PC-9 (cell line): ENCODE measurements at regions not wholly inside any gene's neighbourhood (a gene's known extent, or its start where the extent isn't known, plus 50 kb on each side); places are given as distances from the start of the nearest gene placed in this dataset.
A peak's percentile ranks its signal among the peaks of the same experiment; 100 is the strongest.

Source experiments
- BruUV-seq: library from RNA; stranded (reverse); fragments of 400-500 nt; replicated peaks from 2 replicates; lab custom pipeline; 2021; lab: Mats Ljungman, UMichigan
- CTCF ChIA-PET: fragments of 300-600 bp; sonication (Branson Sonifier 250); formaldehyde crosslinking; loops from one replicate; lab custom pipeline; 2022; ENCODE audit warnings: antibody characterized with exemption; lab: Charles Lee
- POLR2A ChIA-PET: fragments of 300-600 bp; sonication (Branson Sonifier 250); formaldehyde crosslinking; loops from one replicate; lab custom pipeline; 2022; ENCODE audit warnings: antibody characterized with exemption; ENCODE audit not compliant: unreplicated experiment; lab: Charles Lee
- DNase-seq, 2 experiments: peaks; one replicate each; pipeline versions ENCODE4 v3.0.0 to v3.0.0-alpha.2; 2015 to 2022; ENCODE audit warnings: mixed read lengths in 1 of 2
- H2AFZ ChIP-seq: fragments of 200-600 bp; sonication (generic); 2 replicates; pipeline ENCODE4 v1.8.1; 2017; ENCODE audit warnings: antibody characterized with exemption
- H3F3A ChIP-seq: fragments of 200-600 bp; sonication (generic); 2 replicates; pipeline ENCODE4 v1.8.1; 2017; ENCODE audit warnings: antibody characterized with exemption, mild to moderate bottlenecking, low read depth; ENCODE audit not compliant: insufficient read depth
- H3K27ac ChIP-seq: fragments of 200-600 bp; sonication (generic); 2 replicates; pipeline ENCODE4 v1.6.1; 2016; ENCODE audit warnings: mixed run types
- H3K27me3 ChIP-seq: fragments of 200-600 bp; sonication (generic); 2 replicates; pipeline ENCODE4 v1.6.1; 2016; ENCODE audit warnings: low read depth, mixed run types; ENCODE audit not compliant: insufficient read depth
- H3K36me3 ChIP-seq: fragments of 200-600 bp; sonication (generic); 2 replicates; pipeline ENCODE4 v1.6.1; 2016; ENCODE audit warnings: low read depth, mixed run types
- H3K4me1 ChIP-seq: fragments of 200-600 bp; sonication (generic); replicated peaks from 2 replicates; pipeline ENCODE4 v1.6.1; 2016; ENCODE audit warnings: mixed run types; ENCODE audit not compliant: insufficient read depth
- H3K4me2 ChIP-seq: fragments of 200-600 bp; sonication (generic); 2 replicates; pipeline ENCODE4 v1.6.1; 2017; ENCODE audit warnings: mixed run types
- H3K4me3 ChIP-seq: fragments of 200-600 bp; sonication (generic); 2 replicates; pipeline ENCODE4 v1.6.1; 2016; ENCODE audit warnings: mixed run types
- H3K79me2 ChIP-seq: fragments of 200-600 bp; sonication (generic); 2 replicates; pipeline ENCODE4 v1.6.1; 2017; ENCODE audit warnings: low read depth, mixed run types
- H3K9me2 ChIP-seq: fragments of 200-600 bp; sonication (generic); 2 replicates; pipeline ENCODE4 v1.8.1; 2017; ENCODE audit warnings: mild to moderate bottlenecking; ENCODE audit not compliant: insufficient read depth
- H3K9me3 ChIP-seq: fragments of 200-600 bp; sonication (generic); 2 replicates; pipeline ENCODE4 v1.8.1; 2016; ENCODE audit warnings: low read depth; ENCODE audit not compliant: insufficient read depth
- H4K20me1 ChIP-seq: fragments of 200-600 bp; sonication (generic); 2 replicates; pipeline ENCODE4 v1.8.1; 2017; ENCODE audit not compliant: insufficient read depth
- EZH2 ChIP-seq: fragments of 200-600 bp; sonication (generic); IDR thresholded peaks from 2 replicates; pipeline ENCODE4 v1.8.0; 2017; ENCODE audit warnings: antibody characterized with exemption, low read depth
- intact Hi-C: fragments of 100-400 bp; cut with micrococcal nuclease; formaldehyde crosslinking; loops from one replicate; pipeline ENCODE4 v1.10.0; 2022; ENCODE audit not compliant: unreplicated experiment
- TF ChIP-seq, protein P1 (sequence below): fragments of 200-600 bp; sonication (generic); conservative IDR thresholded peaks from 2 replicates; pipeline ENCODE4 v1.6.1; 2017; ENCODE audit warnings: mixed run types, antibody characterized with exemption, mild to moderate bottlenecking, moderate library complexity

DNA sequence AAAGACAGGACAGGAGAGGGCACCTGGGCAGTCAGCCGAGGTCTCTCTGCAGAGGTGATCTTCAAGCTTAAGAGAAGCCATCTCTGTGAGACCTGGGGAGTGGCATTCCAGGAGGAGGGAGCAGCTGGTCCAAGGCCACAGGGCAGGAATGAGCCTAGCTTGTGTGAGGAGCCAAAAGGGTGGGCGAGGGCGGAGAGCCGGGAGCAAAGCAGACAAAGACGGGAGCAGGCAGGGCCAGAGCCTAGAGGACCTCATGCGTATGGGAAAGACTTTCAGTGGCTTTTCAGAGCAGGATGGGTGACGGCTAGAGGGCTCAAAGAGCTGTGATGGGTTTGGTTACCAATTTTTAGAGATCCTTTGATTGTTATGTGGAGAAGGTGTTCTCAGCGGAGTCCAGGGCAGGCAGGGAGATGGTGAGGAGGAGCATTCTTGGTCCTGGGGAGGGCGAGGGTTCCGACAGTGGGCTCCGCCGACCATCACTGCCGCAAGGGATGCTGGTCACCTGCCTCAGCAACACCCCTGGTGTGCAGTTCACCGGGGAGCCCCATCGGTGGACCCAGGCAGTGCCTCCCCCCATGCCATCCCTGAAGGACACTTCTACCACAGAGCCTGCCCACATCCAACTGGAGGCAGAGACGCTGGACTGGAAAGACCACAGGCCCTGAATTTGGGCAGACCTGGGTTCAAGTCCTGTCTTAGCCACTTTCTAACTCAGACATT lies 122.9 kb upstream of the IRF2BP2 start:
- Histone ChIP-seq H3K4me3 (no peak overlapping the region), H3K36me3 (no peaks in the 10 kb centered on the region), H3K79me2 (no peaks in the 10 kb centered on the region), H3K9me3 (no peaks in the 10 kb centered on the region), H3F3A (peaks cover 21% of the 10 kb centered on the region), H4K20me1 (no peaks in the 10 kb centered on the region), H3K4me2 (no peak overlapping the region), H3K27me3 (no peaks in the 10 kb centered on the region), H3K4me1 (peaks cover 31% of the 10 kb centered on the region), H3K9me2 (no peaks in the 10 kb centered on the region), H2AFZ (no peak overlapping the region), H3K27ac (no peak overlapping the region)
- DNase-seq, result no peak
- BruUV-seq, result no TSS peak
- no peak for TF ChIP-seq EZH2
- TF ChIP-seq, protein P1, sequence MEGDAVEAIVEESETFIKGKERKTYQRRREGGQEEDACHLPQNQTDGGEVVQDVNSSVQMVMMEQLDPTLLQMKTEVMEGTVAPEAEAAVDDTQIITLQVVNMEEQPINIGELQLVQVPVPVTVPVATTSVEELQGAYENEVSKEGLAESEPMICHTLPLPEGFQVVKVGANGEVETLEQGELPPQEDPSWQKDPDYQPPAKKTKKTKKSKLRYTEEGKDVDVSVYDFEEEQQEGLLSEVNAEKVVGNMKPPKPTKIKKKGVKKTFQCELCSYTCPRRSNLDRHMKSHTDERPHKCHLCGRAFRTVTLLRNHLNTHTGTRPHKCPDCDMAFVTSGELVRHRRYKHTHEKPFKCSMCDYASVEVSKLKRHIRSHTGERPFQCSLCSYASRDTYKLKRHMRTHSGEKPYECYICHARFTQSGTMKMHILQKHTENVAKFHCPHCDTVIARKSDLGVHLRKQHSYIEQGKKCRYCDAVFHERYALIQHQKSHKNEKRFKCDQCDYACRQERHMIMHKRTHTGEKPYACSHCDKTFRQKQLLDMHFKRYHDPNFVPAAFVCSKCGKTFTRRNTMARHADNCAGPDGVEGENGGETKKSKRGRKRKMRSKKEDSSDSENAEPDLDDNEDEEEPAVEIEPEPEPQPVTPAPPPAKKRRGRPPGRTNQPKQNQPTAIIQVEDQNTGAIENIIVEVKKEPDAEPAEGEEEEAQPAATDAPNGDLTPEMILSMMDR, result no peak
- intact Hi-C loops, result no loop called here
- ChIA-PET CTCF (no interaction called here), POLR2A (no interaction called here)

DNA sequence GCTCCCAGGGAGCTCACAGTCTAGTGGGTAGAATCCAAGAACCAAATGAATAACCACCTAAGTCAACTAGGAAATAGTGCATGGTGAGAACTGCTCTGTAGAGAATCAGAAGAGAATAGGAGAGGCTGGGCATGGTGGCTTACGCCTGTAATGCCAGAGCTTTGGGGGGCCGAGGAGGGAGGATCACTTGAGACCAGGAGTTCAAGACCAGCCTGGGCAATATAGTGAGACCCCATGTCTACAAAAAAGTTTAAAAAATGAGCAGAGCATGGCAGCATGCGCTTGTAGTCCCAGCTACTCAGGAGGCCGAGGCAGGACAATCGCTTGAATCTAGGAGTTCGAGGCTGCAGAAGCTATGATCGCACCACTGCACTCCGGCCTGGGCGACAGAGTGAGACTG lies 122.3 kb upstream of the IRF2BP2 start:
- Histone ChIP-seq H2AFZ (no peak overlapping the region), H3K4me3 (no peak overlapping the region), H3K4me1 (peaks cover 37% of the 10 kb centered on the region), H3K79me2 (no peaks in the 10 kb centered on the region), H3K27ac (peak overlapping the region; percentile 53), H3F3A (peaks cover 21% of the 10 kb centered on the region), H3K9me2 (no peaks in the 10 kb centered on the region), H4K20me1 (no peaks in the 10 kb centered on the region), H3K36me3 (no peaks in the 10 kb centered on the region), H3K4me2 (no peak overlapping the region), H3K9me3 (no peaks in the 10 kb centered on the region), H3K27me3 (no peaks in the 10 kb centered on the region)
- TF ChIP-seq, protein P1, result no peak
- no peak for TF ChIP-seq EZH2
- ChIA-PET POLR2A (no interaction called here), CTCF (no interaction called here)
- intact Hi-C loops, result no loop called here
- no peak for DNase-seq
- no TSS peak for BruUV-seq

- peaks cover 21% of the 10 kb centered on the region for H3F3A ChIP-seq
- H3K9me2 ChIP-seq, result no peaks in the 10 kb centered on the region
- no peaks in the 10 kb centered on the region for H3K79me2 ChIP-seq
- intact Hi-C loops, result no loop called here
- H3K27me3 ChIP-seq, result no peaks in the 10 kb centered on the region
- no peak overlapping the region for H2AFZ ChIP-seq
- no peaks in the 10 kb centered on the region for H4K20me1 ChIP-seq
- no peak overlapping the region for H3K4me3 ChIP-seq
- H3K4me1 ChIP-seq, result peaks cover 43% of the 10 kb centered on the region
- POLR2A ChIA-PET, result no interaction called here
- DNase-seq, result no peak
- H3K36me3 ChIP-seq, result no peaks in the 10 kb centered on the region
- CTCF ChIA-PET, result no interaction called here
- H3K27ac ChIP-seq, result peak overlapping the region; percentile 53
- TF ChIP-seq, protein P1, result no peak
- no peak for TF ChIP-seq EZH2
- H3K9me3 ChIP-seq, result no peaks in the 10 kb centered on the region
- BruUV-seq, result no TSS peak
- H3K4me2 ChIP-seq, result peak overlapping the region; percentile 24
These were observed 121.6 kb upstream of the IRF2BP2 start for GRCh38 chr1:234731569-234732085.
